ENCODE measurements at regions not wholly inside any gene's neighbourhood (a gene's known extent, or its start where the extent isn't known, plus 50 kb on each side); places are given as distances from the start of the nearest gene placed in this dataset.

- Histone ChIP-seq H3K9me3 (no peaks in the 10 kb centered on the region), H3K27ac (no peak overlapping the region), H3K27me3 (no peaks in the 10 kb centered on the region), H3K4me3 (no peak overlapping the region), H3K36me3 (no peaks in the 10 kb centered on the region), H3K4me1 (peaks cover 8 to 9% of the 10 kb centered on the region in 2 donors)
- intact Hi-C loops (cut with DNase I; ENCODE audit: low total_unique reads), result no loop called here
- DNase-seq, result peak; percentile 7 to 10
- TF ChIP-seq POLR2A (IDR thresholded peaks at IDR 0.05) (no peak), CTCF (IDR thresholded peaks at IDR 0.05) (no peak)
Measured at GRCh38 chr3:194283221-194284006, 67.7 kb downstream of the CPN2 start.

GRCh38 chr3:194284351-194284750, 66.8 kb downstream of the CPN2 start:
- H3K27me3 ChIP-seq, result no peaks in the 10 kb centered on the region
- intact Hi-C loops (cut with DNase I; ENCODE audit: low total_unique reads), result no loop called here
- TF ChIP-seq CTCF (IDR thresholded peaks at IDR 0.05), result no peak
- H3K27ac ChIP-seq, result no peak overlapping the region
- H3K4me1 ChIP-seq, result no peaks in the 10 kb centered on the region
- no peak overlapping the region for H3K4me3 ChIP-seq
- no peaks in the 10 kb centered on the region for H3K36me3 ChIP-seq
- DNase-seq, result peak in 1 of 2 donors; percentile 7
- H3K9me3 ChIP-seq, result no peaks in the 10 kb centered on the region

- H3K27me3 ChIP-seq, result no peaks in the 10 kb centered on the region
- H3K27ac ChIP-seq, result no peak overlapping the region
- no peaks in the 10 kb centered on the region for H3K36me3 ChIP-seq
- intact Hi-C loops (cut with DNase I; ENCODE audit: low total_unique reads), result no loop called here
- no peak overlapping the region for H3K4me3 ChIP-seq
- no peaks in the 10 kb centered on the region for H3K4me1 ChIP-seq
- DNase-seq, result peak; percentile 16 to 22
- TF ChIP-seq CTCF (IDR thresholded peaks at IDR 0.05) (no peak), POLR2A (IDR thresholded peaks at IDR 0.05) (no peak)
- no peaks in the 10 kb centered on the region for H3K9me3 ChIP-seq
Measured at GRCh38 chr3:194285024-194285849, 65.9 kb downstream of the CPN2 start.

- TF ChIP-seq CTCF (IDR thresholded peaks at IDR 0.05) (no peak), POLR2A (IDR thresholded peaks at IDR 0.05) (no peak)
- Histone ChIP-seq H3K27ac (no peak overlapping the region), H3K36me3 (no peaks in the 10 kb centered on the region), H3K4me1 (no peaks in the 10 kb centered on the region), H3K27me3 (no peaks in the 10 kb centered on the region), H3K4me3 (no peak overlapping the region), H3K9me3 (no peaks in the 10 kb centered on the region)
- DNase-seq, result no peak
- intact Hi-C loops (cut with DNase I; ENCODE audit: low total_unique reads), result no loop called here
Measured at GRCh38 chr3:194285850-194286197, 65.3 kb downstream of the CPN2 start.
